ENCODE measurements at regions not wholly inside any gene's neighbourhood (a gene's known extent, or its start where the extent isn't known, plus 50 kb on each side); places are given as distances from the start of the nearest gene placed in this dataset.

- TF ChIP-seq, protein P1, sequence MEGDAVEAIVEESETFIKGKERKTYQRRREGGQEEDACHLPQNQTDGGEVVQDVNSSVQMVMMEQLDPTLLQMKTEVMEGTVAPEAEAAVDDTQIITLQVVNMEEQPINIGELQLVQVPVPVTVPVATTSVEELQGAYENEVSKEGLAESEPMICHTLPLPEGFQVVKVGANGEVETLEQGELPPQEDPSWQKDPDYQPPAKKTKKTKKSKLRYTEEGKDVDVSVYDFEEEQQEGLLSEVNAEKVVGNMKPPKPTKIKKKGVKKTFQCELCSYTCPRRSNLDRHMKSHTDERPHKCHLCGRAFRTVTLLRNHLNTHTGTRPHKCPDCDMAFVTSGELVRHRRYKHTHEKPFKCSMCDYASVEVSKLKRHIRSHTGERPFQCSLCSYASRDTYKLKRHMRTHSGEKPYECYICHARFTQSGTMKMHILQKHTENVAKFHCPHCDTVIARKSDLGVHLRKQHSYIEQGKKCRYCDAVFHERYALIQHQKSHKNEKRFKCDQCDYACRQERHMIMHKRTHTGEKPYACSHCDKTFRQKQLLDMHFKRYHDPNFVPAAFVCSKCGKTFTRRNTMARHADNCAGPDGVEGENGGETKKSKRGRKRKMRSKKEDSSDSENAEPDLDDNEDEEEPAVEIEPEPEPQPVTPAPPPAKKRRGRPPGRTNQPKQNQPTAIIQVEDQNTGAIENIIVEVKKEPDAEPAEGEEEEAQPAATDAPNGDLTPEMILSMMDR (IDR thresholded peaks at IDR 0.05), result no peak
- no peak for TF ChIP-seq ZFX (IDR thresholded peaks at IDR 0.05; ENCODE audit: borderline replicate concordance)
Measured at GRCh38 chr2:15863089-15863488, 77.3 kb upstream of the MYCN start.

All from 22Rv1 (cell line).